GM23338 (cell line): ENCODE measurements at regions not wholly inside any gene's neighbourhood (a gene's known extent, or its start where the extent isn't known, plus 50 kb on each side); places are given as distances from the start of the nearest gene placed in this dataset.

Source experiments
- ATAC-seq: fragments of 200-7000 bp; cut with Tn5 transposase; 3 replicates; pipeline ENCODE4 v1.9.1; 2020
- DNase-seq: peaks from one replicate; pipeline ENCODE4 v3.0.0-alpha.2; 2015; ENCODE audit warnings: low spot score
- H2AFZ ChIP-seq: fragments of 200-600 bp; sonication (generic); 2 replicates; pipeline ENCODE4 v1.8.0; 2016; ENCODE audit warnings: antibody characterized with exemption, mild to moderate bottlenecking, moderate library complexity
- H3F3A ChIP-seq: fragments of 200-600 bp; sonication (generic); replicated peaks from 2 replicates; pipeline ENCODE4 v1.8.0; 2017; ENCODE audit warnings: antibody characterized with exemption, mixed run types, low read depth
- H3K27ac ChIP-seq: fragments of 200-600 bp; sonication (generic); 2 replicates; pipeline ENCODE4 v1.6.1; 2016; ENCODE audit warnings: low read depth
- H3K27me3 ChIP-seq: fragments of 200-600 bp; sonication (generic); 2 replicates; pipeline ENCODE4 v1.8.0; 2016; ENCODE audit warnings: mild to moderate bottlenecking, mixed run types, moderate library complexity; ENCODE audit not compliant: insufficient read depth
- H3K36me3 ChIP-seq: fragments of 200-600 bp; sonication (generic); 2 replicates; pipeline ENCODE4 v1.8.0; 2016; ENCODE audit warnings: mild to moderate bottlenecking; ENCODE audit not compliant: insufficient read depth
- H3K4me1 ChIP-seq: fragments of 200-600 bp; sonication (generic); 2 replicates; pipeline ENCODE4 v1.8.0; 2016; ENCODE audit warnings: mild to moderate bottlenecking, moderate library complexity; ENCODE audit not compliant: insufficient read depth
- H3K4me2 ChIP-seq: fragments of 200-600 bp; sonication (generic); 2 replicates; pipeline ENCODE4 v1.7.1; 2017; ENCODE audit warnings: mixed run types
- H3K4me3 ChIP-seq: fragments of 200-600 bp; sonication (generic); 2 replicates; pipeline ENCODE4 v1.6.1; 2016; ENCODE audit warnings: mixed run types
- H3K79me2 ChIP-seq: fragments of 200-600 bp; sonication (generic); replicated peaks from 2 replicates; pipeline ENCODE4 v1.8.0; 2017; ENCODE audit warnings: mild to moderate bottlenecking; ENCODE audit not compliant: insufficient read depth
- H3K9me2 ChIP-seq: fragments of 200-600 bp; sonication (generic); 2 replicates; pipeline ENCODE4 v1.8.0; 2017; ENCODE audit not compliant: insufficient read depth
- H4K20me1 ChIP-seq: fragments of 200-600 bp; sonication (generic); replicated peaks from 2 replicates; pipeline ENCODE4 v1.8.0; 2017; ENCODE audit warnings: mild to moderate bottlenecking; ENCODE audit not compliant: insufficient read depth
- H3K27ac Mint-ChIP-seq: 2 replicates; pipeline ENCODE4 v1.8.0; 2020; ENCODE audit warnings: inconsistent platforms, mild to moderate bottlenecking, moderate library complexity, mixed read lengths
- H3K27me3 Mint-ChIP-seq: 3 replicates; pipeline ENCODE4 v1.8.0; 2022; ENCODE audit warnings: low read depth, mild to moderate bottlenecking, moderate library complexity, mixed read lengths, inconsistent platforms; ENCODE audit not compliant: insufficient read depth, poor library complexity
- H3K36me3 Mint-ChIP-seq: 3 replicates; pipeline ENCODE4 v1.8.0; 2021; ENCODE audit warnings: low read depth, mild to moderate bottlenecking, inconsistent platforms, moderate library complexity, mixed read lengths
- H3K4me1 Mint-ChIP-seq: 3 replicates; pipeline ENCODE4 v1.8.0; 2020; ENCODE audit warnings: mild to moderate bottlenecking, inconsistent platforms, mixed read lengths
- H3K4me3 Mint-ChIP-seq: 3 replicates; pipeline ENCODE4 v1.8.0; 2021; ENCODE audit warnings: moderate library complexity, mild to moderate bottlenecking, inconsistent platforms, mixed read lengths
- H3K9me3 Mint-ChIP-seq: 3 replicates; pipeline ENCODE4 v1.8.0; 2020; ENCODE audit warnings: moderate library complexity, mild to moderate bottlenecking, inconsistent platforms, mixed read lengths
- POLR2AphosphoS5 ChIP-seq: IDR thresholded peaks from 2 replicates; pipeline ENCODE4 v1.6.1; 2016; ENCODE audit warnings: antibody characterized with exemption, low read depth
- TF ChIP-seq, protein P1 (sequence below): IDR thresholded peaks from one replicate; pipeline ENCODE4 v1.6.1; 2018; ENCODE audit warnings: antibody characterized with exemption; ENCODE audit not compliant: unreplicated experiment
- TF ChIP-seq, protein P2 (sequence below), 2 experiments: fragments of 200-600 bp in 1 of 2; sonication (generic) in 1 of 2; conservative IDR thresholded peaks; 2 replicates each; pipeline versions ENCODE4 v1.5.1 to v1.6.1; 2016 to 2017; ENCODE audit warnings: antibody characterized with exemption in 2 of 2, low read depth in 2 of 2, mild to moderate bottlenecking in 2 of 2, moderate library complexity in 1 of 2

DNA sequence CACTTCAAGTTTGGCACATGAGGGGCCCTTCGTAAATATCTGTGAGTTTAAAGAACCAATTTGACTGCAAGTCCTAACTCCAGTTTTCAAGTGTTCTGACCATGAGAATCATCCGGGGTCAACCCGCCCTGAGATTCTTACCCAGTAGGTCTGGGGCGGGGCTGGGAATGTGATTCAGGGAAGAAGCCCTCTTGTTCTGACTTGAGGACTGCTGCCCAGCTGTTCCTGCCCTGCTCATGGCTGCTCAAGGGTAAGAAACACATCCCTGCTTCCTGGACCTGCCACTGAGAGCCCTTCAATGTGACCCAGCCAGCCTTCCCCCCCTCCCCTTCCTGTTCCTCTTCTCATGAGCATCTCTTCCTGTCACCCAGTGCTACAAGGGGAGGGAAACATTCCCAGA, 92.7 kb upstream of the PGRMC2 start:
- Histone ChIP-seq H3K27ac (no peak overlapping the region), H3K36me3 (no peaks in the 10 kb centered on the region), H2AFZ (0 out of 2 replicates have a peak overlapping the region, but pooled peaks have one; percentile 39), H4K20me1 (no peaks in the 10 kb centered on the region), H3K4me1 (peaks cover 11% of the 10 kb centered on the region), H3K9me2 (peaks cover 4% of the 10 kb centered on the region; the same call in 1 of the 2 replicates), H3K27me3 (no peaks in the 10 kb centered on the region), H3F3A (no peaks in the 10 kb centered on the region), H3K4me2 (no peak overlapping the region), H3K79me2 (no peaks in the 10 kb centered on the region), H3K4me3 (no peak overlapping the region)
- Mint-ChIP-seq H3K27ac (no peak overlapping the region), H3K27me3 (no peaks in the 10 kb centered on the region), H3K4me3 (no peak overlapping the region), H3K36me3 (peaks cover 24% of the 10 kb centered on the region), H3K9me3 (peaks cover 24% of the 10 kb centered on the region), H3K4me1 (peaks cover 14% of the 10 kb centered on the region)
- no peak for TF ChIP-seq POLR2AphosphoS5
- TF ChIP-seq, protein P1, sequence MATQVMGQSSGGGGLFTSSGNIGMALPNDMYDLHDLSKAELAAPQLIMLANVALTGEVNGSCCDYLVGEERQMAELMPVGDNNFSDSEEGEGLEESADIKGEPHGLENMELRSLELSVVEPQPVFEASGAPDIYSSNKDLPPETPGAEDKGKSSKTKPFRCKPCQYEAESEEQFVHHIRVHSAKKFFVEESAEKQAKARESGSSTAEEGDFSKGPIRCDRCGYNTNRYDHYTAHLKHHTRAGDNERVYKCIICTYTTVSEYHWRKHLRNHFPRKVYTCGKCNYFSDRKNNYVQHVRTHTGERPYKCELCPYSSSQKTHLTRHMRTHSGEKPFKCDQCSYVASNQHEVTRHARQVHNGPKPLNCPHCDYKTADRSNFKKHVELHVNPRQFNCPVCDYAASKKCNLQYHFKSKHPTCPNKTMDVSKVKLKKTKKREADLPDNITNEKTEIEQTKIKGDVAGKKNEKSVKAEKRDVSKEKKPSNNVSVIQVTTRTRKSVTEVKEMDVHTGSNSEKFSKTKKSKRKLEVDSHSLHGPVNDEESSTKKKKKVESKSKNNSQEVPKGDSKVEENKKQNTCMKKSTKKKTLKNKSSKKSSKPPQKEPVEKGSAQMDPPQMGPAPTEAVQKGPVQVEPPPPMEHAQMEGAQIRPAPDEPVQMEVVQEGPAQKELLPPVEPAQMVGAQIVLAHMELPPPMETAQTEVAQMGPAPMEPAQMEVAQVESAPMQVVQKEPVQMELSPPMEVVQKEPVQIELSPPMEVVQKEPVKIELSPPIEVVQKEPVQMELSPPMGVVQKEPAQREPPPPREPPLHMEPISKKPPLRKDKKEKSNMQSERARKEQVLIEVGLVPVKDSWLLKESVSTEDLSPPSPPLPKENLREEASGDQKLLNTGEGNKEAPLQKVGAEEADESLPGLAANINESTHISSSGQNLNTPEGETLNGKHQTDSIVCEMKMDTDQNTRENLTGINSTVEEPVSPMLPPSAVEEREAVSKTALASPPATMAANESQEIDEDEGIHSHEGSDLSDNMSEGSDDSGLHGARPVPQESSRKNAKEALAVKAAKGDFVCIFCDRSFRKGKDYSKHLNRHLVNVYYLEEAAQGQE, result no peak
- TF ChIP-seq, protein P2, sequence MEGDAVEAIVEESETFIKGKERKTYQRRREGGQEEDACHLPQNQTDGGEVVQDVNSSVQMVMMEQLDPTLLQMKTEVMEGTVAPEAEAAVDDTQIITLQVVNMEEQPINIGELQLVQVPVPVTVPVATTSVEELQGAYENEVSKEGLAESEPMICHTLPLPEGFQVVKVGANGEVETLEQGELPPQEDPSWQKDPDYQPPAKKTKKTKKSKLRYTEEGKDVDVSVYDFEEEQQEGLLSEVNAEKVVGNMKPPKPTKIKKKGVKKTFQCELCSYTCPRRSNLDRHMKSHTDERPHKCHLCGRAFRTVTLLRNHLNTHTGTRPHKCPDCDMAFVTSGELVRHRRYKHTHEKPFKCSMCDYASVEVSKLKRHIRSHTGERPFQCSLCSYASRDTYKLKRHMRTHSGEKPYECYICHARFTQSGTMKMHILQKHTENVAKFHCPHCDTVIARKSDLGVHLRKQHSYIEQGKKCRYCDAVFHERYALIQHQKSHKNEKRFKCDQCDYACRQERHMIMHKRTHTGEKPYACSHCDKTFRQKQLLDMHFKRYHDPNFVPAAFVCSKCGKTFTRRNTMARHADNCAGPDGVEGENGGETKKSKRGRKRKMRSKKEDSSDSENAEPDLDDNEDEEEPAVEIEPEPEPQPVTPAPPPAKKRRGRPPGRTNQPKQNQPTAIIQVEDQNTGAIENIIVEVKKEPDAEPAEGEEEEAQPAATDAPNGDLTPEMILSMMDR (conservative IDR thresholded peaks at IDR 0.05; ENCODE audit: low read depth in 2 of 2), result no peak
- DNase-seq, result no peak
- ATAC-seq, result no peak

DNA sequence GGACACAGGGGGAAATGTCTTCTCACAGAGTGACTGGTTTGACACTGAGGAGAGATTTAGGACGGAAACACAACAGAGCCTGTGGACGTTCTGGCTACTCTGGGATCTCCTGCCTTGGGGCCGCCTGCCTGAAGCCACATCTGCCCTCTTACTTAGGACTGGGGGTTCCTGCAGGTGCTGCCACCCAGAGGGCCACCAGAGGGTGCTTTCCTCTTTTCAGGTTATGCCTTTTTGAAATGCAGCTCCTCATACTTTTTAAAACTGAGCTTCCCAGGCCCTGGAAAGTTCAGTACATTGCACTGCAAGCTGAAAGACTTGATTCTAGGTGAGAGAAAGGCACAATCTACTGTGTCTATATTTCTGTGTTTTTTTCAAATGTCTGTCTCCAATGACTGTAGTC, 92.2 kb upstream of the PGRMC2 start:
- peak; percentile 61 for DNase-seq
- peak; percentile 87 for ATAC-seq
- H2AFZ ChIP-seq, result 0 out of 2 replicates have a peak overlapping the region, but pooled peaks have one; percentile 39
- H3K36me3 Mint-ChIP-seq, result peaks cover 24% of the 10 kb centered on the region
- no peak overlapping the region for H3K4me3 ChIP-seq
- no peaks in the 10 kb centered on the region for H3K36me3 ChIP-seq
- peaks cover 4% of the 10 kb centered on the region; the same call in 1 of the 2 replicates for H3K9me2 ChIP-seq
- peaks cover 10% of the 10 kb centered on the region for H3K4me1 Mint-ChIP-seq
- H3K4me3 Mint-ChIP-seq, result no peak overlapping the region
- H3K27me3 ChIP-seq, result no peaks in the 10 kb centered on the region
- peaks cover 27% of the 10 kb centered on the region for H3K9me3 Mint-ChIP-seq
- H3K4me1 ChIP-seq, result peaks cover 6% of the 10 kb centered on the region
- H3K79me2 ChIP-seq, result no peaks in the 10 kb centered on the region
- no peaks in the 10 kb centered on the region for H3F3A ChIP-seq
- H3K27me3 Mint-ChIP-seq, result no peaks in the 10 kb centered on the region
- H3K27ac Mint-ChIP-seq, result no peak overlapping the region
- no peaks in the 10 kb centered on the region for H4K20me1 ChIP-seq
- H3K4me2 ChIP-seq, result no peak overlapping the region
- TF ChIP-seq, protein P2 (conservative IDR thresholded peaks at IDR 0.05; ENCODE audit: low read depth in 2 of 2), result peak; percentile 63 to 72
- TF ChIP-seq, protein P1, result no peak
- H3K27ac ChIP-seq, result no peak overlapping the region
